Stimulated activated memory B cell treated with anti-CD40 and anti-IgM and Interleukin-4, amounts not matched to agents 10 μg/mL and 1 μg/mL and 100 μg/mL, for 72 hours (primary cell): ENCODE measurements at regions not wholly inside any gene's neighbourhood (a gene's known extent, or its start where the extent isn't known, plus 50 kb on each side); places are given as distances from the start of the nearest gene placed in this dataset.
A peak's percentile ranks its signal among the peaks of the same experiment; 100 is the strongest.

Experiments
- ATAC-seq: fragments of 150-1000 bp; cut with Tn5 transposase; 2 replicates; pipeline ENCODE4 v1.10.0; 2021
- H3K27ac Mint-ChIP-seq: one replicate; pipeline ENCODE4 v1.8.0; 2022; ENCODE audit warnings: mild to moderate bottlenecking, mixed read lengths
- H3K27me3 Mint-ChIP-seq: one replicate; pipeline ENCODE4 v1.8.0; 2022; ENCODE audit warnings: mixed read lengths
- H3K36me3 Mint-ChIP-seq: one replicate; pipeline ENCODE4 v1.8.0; 2022; ENCODE audit warnings: mixed read lengths
- H3K4me1 Mint-ChIP-seq: one replicate; pipeline ENCODE4 v1.8.0; 2022; ENCODE audit warnings: mixed read lengths
- H3K4me3 Mint-ChIP-seq: one replicate; pipeline ENCODE4 v1.8.0; 2022; ENCODE audit warnings: mild to moderate bottlenecking, moderate library complexity, mixed read lengths
- H3K9me3 Mint-ChIP-seq: one replicate; pipeline ENCODE4 v1.8.0; 2022; ENCODE audit warnings: mixed read lengths

DNA sequence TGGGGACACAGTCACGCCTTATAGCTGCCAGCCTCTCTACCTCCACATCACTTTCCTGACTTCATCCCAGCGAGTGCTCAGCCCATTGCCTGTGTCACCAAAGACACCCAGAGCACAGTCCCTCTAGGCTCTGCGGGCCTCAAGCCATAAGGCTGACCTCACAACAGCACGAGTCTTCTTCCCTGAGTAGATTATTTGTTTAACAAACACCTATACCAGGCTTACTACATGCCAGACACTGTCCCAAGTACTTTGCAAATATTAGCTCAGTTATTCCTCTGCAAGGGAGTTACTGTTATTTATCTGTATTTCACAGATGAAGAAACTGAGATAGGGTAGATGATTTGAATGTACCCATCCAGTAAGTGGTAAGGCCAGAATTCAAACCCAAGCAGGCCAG is 504.3 kb downstream of the COG6 start:
- Mint-ChIP-seq H3K4me3 (no peak overlapping the region), H3K36me3 (no peaks in the 10 kb centered on the region), H3K27ac (peak overlapping the region; percentile 80), H3K27me3 (no peaks in the 10 kb centered on the region), H3K9me3 (no peaks in the 10 kb centered on the region), H3K4me1 (peaks cover 48% of the 10 kb centered on the region)
- no peak for ATAC-seq

- Mint-ChIP-seq H3K27ac (peak overlapping the region; percentile 80), H3K36me3 (no peaks in the 10 kb centered on the region), H3K27me3 (no peaks in the 10 kb centered on the region), H3K4me1 (peaks cover 56% of the 10 kb centered on the region), H3K9me3 (no peaks in the 10 kb centered on the region), H3K4me3 (peak overlapping the region; percentile 0)
- peak; percentile 88 for ATAC-seq
Observed at GRCh38 chr13:40160618-40161350, 505.3 kb downstream of the COG6 start.

- Mint-ChIP-seq H3K27ac (peak overlapping the region; percentile 80), H3K36me3 (no peaks in the 10 kb centered on the region), H3K4me3 (peak overlapping the region; percentile 0), H3K4me1 (peaks cover 56% of the 10 kb centered on the region), H3K27me3 (no peaks in the 10 kb centered on the region), H3K9me3 (no peaks in the 10 kb centered on the region)
- ATAC-seq, result peak; percentile 67
Observed at GRCh38 chr13:40161351-40161810, 505.1 kb downstream of the FOXO1 start.

DNA sequence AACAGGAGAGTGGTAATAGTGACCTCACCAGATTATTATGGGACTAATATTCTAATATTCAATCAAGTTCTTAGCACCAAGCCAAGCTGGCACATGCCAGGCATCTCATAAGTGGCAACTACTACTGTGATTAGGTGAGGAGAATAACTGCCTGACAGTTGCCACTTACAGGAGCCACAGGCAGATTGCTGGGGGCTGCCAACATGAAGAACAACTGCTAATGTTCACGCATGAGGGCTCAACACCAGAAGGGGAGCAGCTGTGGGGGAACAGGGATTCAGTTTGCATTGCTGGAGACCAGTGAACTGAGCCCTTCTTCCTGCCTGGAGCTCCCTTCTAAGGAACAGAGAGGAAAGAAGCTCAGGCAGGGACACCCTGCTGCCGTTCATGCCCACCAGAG is 504.5 kb downstream of the FOXO1 start:
- Mint-ChIP-seq H3K27me3 (no peaks in the 10 kb centered on the region), H3K4me3 (no peak overlapping the region), H3K27ac (peak overlapping the region; percentile 80), H3K9me3 (no peaks in the 10 kb centered on the region), H3K4me1 (peaks cover 56% of the 10 kb centered on the region), H3K36me3 (no peaks in the 10 kb centered on the region)
- ATAC-seq, result no peak

GRCh38 chr13:40163066-40164000 is 503.1 kb downstream of the FOXO1 start:
- Mint-ChIP-seq H3K27me3 (no peaks in the 10 kb centered on the region), H3K27ac (no peak overlapping the region), H3K4me1 (peaks cover 50% of the 10 kb centered on the region), H3K4me3 (no peak overlapping the region), H3K9me3 (no peaks in the 10 kb centered on the region), H3K36me3 (no peaks in the 10 kb centered on the region)
- no peak for ATAC-seq

DNA sequence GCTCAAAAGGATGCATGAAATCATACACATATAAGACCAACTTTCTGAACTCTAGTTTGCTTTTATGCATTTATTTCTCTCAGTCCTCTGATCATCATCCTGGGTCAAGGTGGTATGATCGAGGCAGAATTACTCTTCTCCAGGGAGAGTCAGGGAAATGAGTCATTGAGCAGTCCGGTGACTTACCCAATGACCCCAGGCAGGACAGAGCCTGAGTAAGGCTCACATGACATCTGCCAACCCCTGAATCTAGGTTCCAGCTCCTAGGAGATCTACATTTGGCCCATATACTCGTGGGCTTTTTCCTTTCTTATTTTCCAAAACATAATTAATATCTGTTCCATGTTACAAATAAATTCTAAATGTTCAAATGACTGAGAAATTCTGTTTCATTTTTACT is 502.3 kb downstream of the FOXO1 start:
- Mint-ChIP-seq H3K27me3 (no peaks in the 10 kb centered on the region), H3K4me3 (no peak overlapping the region), H3K9me3 (no peaks in the 10 kb centered on the region), H3K4me1 (peaks cover 45% of the 10 kb centered on the region), H3K36me3 (no peaks in the 10 kb centered on the region), H3K27ac (no peak overlapping the region)
- ATAC-seq, result no peak

GRCh38 chr13:40165316-40165932 is 501.0 kb downstream of the FOXO1 start:
- ATAC-seq, result no peak
- no peaks in the 10 kb centered on the region for H3K9me3 Mint-ChIP-seq
- H3K36me3 Mint-ChIP-seq, result no peaks in the 10 kb centered on the region
- H3K4me1 Mint-ChIP-seq, result peaks cover 34% of the 10 kb centered on the region
- peak overlapping the region; percentile 28 for H3K27ac Mint-ChIP-seq
- no peaks in the 10 kb centered on the region for H3K27me3 Mint-ChIP-seq
- no peak overlapping the region for H3K4me3 Mint-ChIP-seq

- peak overlapping the region; percentile 22 for H3K27ac Mint-ChIP-seq
Observed at GRCh38 chr13:40167327-40167726, 499.1 kb downstream of the FOXO1 start.

GRCh38 chr13:40168425-40169166 is 497.8 kb downstream of the FOXO1 start:
- Mint-ChIP-seq H3K9me3 (no peaks in the 10 kb centered on the region), H3K27me3 (peaks cover 14% of the 10 kb centered on the region), H3K27ac (peak overlapping the region; percentile 11), H3K36me3 (no peaks in the 10 kb centered on the region), H3K4me1 (peaks cover 14% of the 10 kb centered on the region), H3K4me3 (no peak overlapping the region)
- ATAC-seq, result no peak

More at GRCh38 chr13:40167327-40167726, 499.1 kb downstream of the FOXO1 start:
- Mint-ChIP-seq H3K36me3 (no peaks in the 10 kb centered on the region), H3K4me3 (no peak overlapping the region), H3K4me1 (peaks cover 21% of the 10 kb centered on the region), H3K9me3 (no peaks in the 10 kb centered on the region), H3K27me3 (peaks cover 7% of the 10 kb centered on the region)
- ATAC-seq, result no peak

GRCh38 chr13:40169476-40169875 is 497.0 kb downstream of the FOXO1 start:
- Mint-ChIP-seq H3K9me3 (no peaks in the 10 kb centered on the region), H3K27me3 (peaks cover 14% of the 10 kb centered on the region), H3K27ac (peak overlapping the region; percentile 11), H3K4me1 (peaks cover 13% of the 10 kb centered on the region), H3K4me3 (no peak overlapping the region), H3K36me3 (no peaks in the 10 kb centered on the region)
- no peak for ATAC-seq

GRCh38 chr13:40170091-40170490 is 496.4 kb downstream of the FOXO1 start:
- Mint-ChIP-seq H3K27me3 (peaks cover 14% of the 10 kb centered on the region), H3K36me3 (no peaks in the 10 kb centered on the region), H3K9me3 (no peaks in the 10 kb centered on the region), H3K27ac (no peak overlapping the region), H3K4me3 (no peak overlapping the region), H3K4me1 (peaks cover 13% of the 10 kb centered on the region)
- no peak for ATAC-seq

- ATAC-seq, result peak; percentile 56
- Mint-ChIP-seq H3K27me3 (peaks cover 14% of the 10 kb centered on the region), H3K27ac (no peak overlapping the region), H3K9me3 (no peaks in the 10 kb centered on the region), H3K36me3 (no peaks in the 10 kb centered on the region), H3K4me1 (peaks cover 6% of the 10 kb centered on the region), H3K4me3 (no peak overlapping the region)
Observed at GRCh38 chr13:40170982-40171381, 495.5 kb downstream of the FOXO1 start.

GRCh38 chr13:40171566-40171965 is 494.9 kb downstream of the FOXO1 start:
- H3K4me1 Mint-ChIP-seq, result peaks cover 6% of the 10 kb centered on the region
- H3K4me3 Mint-ChIP-seq, result no peak overlapping the region

DNA sequence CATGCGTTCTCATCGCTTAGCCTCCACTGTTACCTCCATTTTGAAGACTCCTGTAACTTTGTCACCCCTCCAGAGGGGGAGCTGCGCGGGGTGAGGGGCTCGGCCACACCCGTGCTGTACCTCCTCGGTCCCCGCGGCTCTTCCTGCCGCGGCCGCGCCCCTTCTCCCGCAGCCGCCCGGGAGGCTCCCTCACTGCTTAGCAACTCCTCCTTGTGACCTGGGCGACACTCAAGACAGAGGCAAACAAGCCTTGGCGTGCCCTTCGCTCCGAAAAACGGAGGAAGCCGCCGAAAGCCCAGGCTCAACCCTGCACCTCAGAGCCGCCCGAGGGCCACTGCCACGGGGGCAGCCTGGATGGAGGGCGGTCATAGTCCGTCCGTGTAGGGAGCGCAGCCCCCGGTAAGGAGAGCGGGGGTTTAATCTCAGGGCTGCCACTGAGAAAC is 494.3 kb downstream of the FOXO1 start:
- H3K4me3 Mint-ChIP-seq, result no peak overlapping the region
- no peaks in the 10 kb centered on the region for H3K36me3 Mint-ChIP-seq
- peaks cover 6% of the 10 kb centered on the region for H3K4me1 Mint-ChIP-seq
- H3K9me3 Mint-ChIP-seq, result no peaks in the 10 kb centered on the region
- peaks cover 14% of the 10 kb centered on the region for H3K27me3 Mint-ChIP-seq
- H3K27ac Mint-ChIP-seq, result no peak overlapping the region
- peak; percentile 56 for ATAC-seq

More at GRCh38 chr13:40171566-40171965, 494.9 kb downstream of the FOXO1 start:
- H3K36me3 Mint-ChIP-seq, result no peaks in the 10 kb centered on the region
- ATAC-seq, result no peak
- no peaks in the 10 kb centered on the region for H3K9me3 Mint-ChIP-seq
- H3K27ac Mint-ChIP-seq, result no peak overlapping the region
- H3K27me3 Mint-ChIP-seq, result peaks cover 14% of the 10 kb centered on the region
